ENCODE measurements at regions not wholly inside any gene's neighbourhood (a gene's known extent, or its start where the extent isn't known, plus 50 kb on each side); places are given as distances from the start of the nearest gene placed in this dataset.

- Histone ChIP-seq H3K9ac (ENCODE audit: extremely low read depth, insufficient read length, low read length) (no peak overlapping the region), H4K91ac (ENCODE audit: insufficient read length, low read depth, low read length) (no peak overlapping the region), H3K18ac (ENCODE audit: insufficient read length, low read depth, low read length) (no peak overlapping the region), H3K27me3 (ENCODE audit: insufficient read depth, low read length) (no peaks in the 10 kb centered on the region), H3K9me3 (ENCODE audit: control insufficient read depth, low read depth, low read length) (no peaks in the 10 kb centered on the region), H3K79me2 (ENCODE audit: insufficient read depth, low read length) (no peaks in the 10 kb centered on the region), H4K8ac (replicated peaks; ENCODE audit: insufficient read length, low read depth, low read length) (no peak overlapping the region), H4K20me1 (ENCODE audit: control insufficient read depth, insufficient read depth, insufficient read length) (no peaks in the 10 kb centered on the region), H4K5ac (ENCODE audit: insufficient read length, low read depth, low read length) (no peak overlapping the region), H2BK12ac (ENCODE audit: insufficient read length, low read depth, low read length) (no peak overlapping the region), H3K27ac (ENCODE audit: insufficient read length, low read depth, low read length) (no peak overlapping the region), H3K4me1 (ENCODE audit: insufficient read depth, low read length) (no peaks in the 10 kb centered on the region), H2BK5ac (ENCODE audit: insufficient read length, low read length) (no peak overlapping the region), H2BK120ac (ENCODE audit: low read depth, low read length, poor library complexity, severe bottlenecking) (no peak overlapping the region), H2AFZ (ENCODE audit: low read length) (no peak overlapping the region), H3K79me1 (ENCODE audit: insufficient read depth, low read depth, low read length, poor library complexity, severe bottlenecking) (no peaks in the 10 kb centered on the region), H3T11ph (ENCODE audit: low read length) (no peak overlapping the region), H3K23me2 (ENCODE audit: insufficient read length, low read depth, low read length, poor library complexity, severe bottlenecking) (no peaks in the 10 kb centered on the region), H2BK15ac (ENCODE audit: low read depth, low read length) (no peak overlapping the region), H2BK20ac (ENCODE audit: low read depth, low read length, poor library complexity, severe bottlenecking) (no peak overlapping the region), H3K23ac (ENCODE audit: insufficient read length, low read depth, low read length) (no peak overlapping the region), H2AK5ac (ENCODE audit: insufficient read length, low read length) (no peak overlapping the region), H3K4me2 (ENCODE audit: insufficient read depth, insufficient read length, low read length) (no peak overlapping the region), H3K14ac (ENCODE audit: insufficient read depth, low read length) (no peak overlapping the region), H3K56ac (ENCODE audit: insufficient read length, low read depth, low read length) (no peak overlapping the region), H3K4ac (ENCODE audit: low read depth, low read length) (no peak overlapping the region)
- Mint-ChIP-seq H3K36me3 (ENCODE audit: insufficient read depth in 1 of 3, low read depth in 3 of 3) (peaks cover 0 to 10% (median 6%) of the 10 kb centered on the region in 3 experiments; a peak in 5 of 7 replicates), H3K27ac (no peak overlapping the region), H3K4me1 (peaks cover 3 to 4% of the 10 kb centered on the region in 2 experiments; a peak in 2 of 4 replicates), H3K4me3 (no peak overlapping the region), H3K9me3 (peaks cover 4 to 12% of the 10 kb centered on the region in 2 experiments), H3K27me3 (ENCODE audit: low read depth) (no peaks in the 10 kb centered on the region)
- DNase-seq: no peak
- WGBS (ENCODE audit: extremely low coverage, insufficient read length, low lambda C conversion rate): no CpG with 5 or more reads among the region's 3 CpGs
- TF ChIP-seq CTCF (conservative IDR thresholded peaks at IDR 0.05): no peak
These were observed 2005.5 kb upstream of the PCDH20 start for GRCh38 chr13:63421123-63421522.
